Neural progenitor cell (in vitro differentiated cells): ENCODE measurements at regions not wholly inside any gene's neighbourhood (a gene's known extent, or its start where the extent isn't known, plus 50 kb on each side); places are given as distances from the start of the nearest gene placed in this dataset.

Experiments used
- CTCF ChIP-seq: fragments of 200-600 bp; sonication (generic); IDR thresholded peaks from 2 replicates; pipeline ENCODE4 v1.5.1; 2017; ENCODE audit warnings: antibody characterized with exemption, mild to moderate bottlenecking
- EZH2 ChIP-seq: fragments of 200-600 bp; sonication (generic); IDR thresholded peaks from 2 replicates; pipeline ENCODE4 v1.6.1; 2017; ENCODE audit warnings: antibody characterized with exemption, mild to moderate bottlenecking, moderate library complexity
- EZH2phosphoT487 ChIP-seq: fragments of 200-600 bp; sonication (generic); IDR thresholded peaks from 2 replicates; pipeline ENCODE4 v1.6.1; 2017; ENCODE audit warnings: antibody characterized with exemption

DNA sequence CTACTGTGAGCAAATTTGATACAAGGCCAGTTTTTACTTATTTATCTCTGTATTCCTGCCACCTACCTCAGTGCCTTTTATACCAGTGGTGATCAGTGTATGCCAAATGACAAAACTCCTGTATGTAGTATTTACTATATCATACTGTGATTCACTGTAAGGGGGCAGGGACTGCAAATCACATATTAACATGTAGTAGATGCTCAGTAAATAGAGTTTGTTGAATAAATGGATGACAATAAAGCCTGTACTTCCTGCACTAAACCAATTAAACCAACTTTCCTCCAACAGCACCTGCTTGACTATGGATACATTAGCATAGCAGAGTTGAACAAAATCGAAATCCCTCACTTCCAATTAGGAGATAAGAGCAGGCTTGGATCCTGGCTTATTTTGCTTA is 73.3 kb upstream of the C1orf87 start:
- TF ChIP-seq EZH2: no peak
- no peak for TF ChIP-seq CTCF
- TF ChIP-seq EZH2phosphoT487: no peak
